ENCODE measurements at regions not wholly inside any gene's neighbourhood (a gene's known extent, or its start where the extent isn't known, plus 50 kb on each side); places are given as distances from the start of the nearest gene placed in this dataset.

GRCh38 chr5:117431091-117431490 is 856.5 kb upstream of the SEMA6A start:
- H4K20me1 ChIP-seq (replicated peaks; ENCODE audit: insufficient read depth) = no peaks in the 10 kb centered on the region
- H3K27me3 ChIP-seq (ENCODE audit: insufficient read depth) = no peaks in the 10 kb centered on the region
- H3K9me3 Mint-ChIP-seq = no peaks in the 10 kb centered on the region
- H3K27me3 Mint-ChIP-seq (ENCODE audit: insufficient read depth, low read depth, poor library complexity) = no peaks in the 10 kb centered on the region
- TF ChIP-seq REST (IDR thresholded peaks at IDR 0.05; ENCODE audit: unreplicated experiment) (no peak), NANOG (IDR thresholded peaks at IDR 0.05; ENCODE audit: borderline replicate concordance) (no peak), POLR2AphosphoS5 (IDR thresholded peaks at IDR 0.05; ENCODE audit: low read depth) (no peak)
- TF ChIP-seq, protein P1, sequence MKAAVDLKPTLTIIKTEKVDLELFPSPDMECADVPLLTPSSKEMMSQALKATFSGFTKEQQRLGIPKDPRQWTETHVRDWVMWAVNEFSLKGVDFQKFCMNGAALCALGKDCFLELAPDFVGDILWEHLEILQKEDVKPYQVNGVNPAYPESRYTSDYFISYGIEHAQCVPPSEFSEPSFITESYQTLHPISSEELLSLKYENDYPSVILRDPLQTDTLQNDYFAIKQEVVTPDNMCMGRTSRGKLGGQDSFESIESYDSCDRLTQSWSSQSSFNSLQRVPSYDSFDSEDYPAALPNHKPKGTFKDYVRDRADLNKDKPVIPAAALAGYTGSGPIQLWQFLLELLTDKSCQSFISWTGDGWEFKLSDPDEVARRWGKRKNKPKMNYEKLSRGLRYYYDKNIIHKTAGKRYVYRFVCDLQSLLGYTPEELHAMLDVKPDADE (IDR thresholded peaks at IDR 0.05) = no peak
- H3K79me2 ChIP-seq (replicated peaks; ENCODE audit: insufficient read depth) = no peaks in the 10 kb centered on the region
- no peak overlapping the region for H3K27ac Mint-ChIP-seq
- no peaks in the 10 kb centered on the region for H3F3A ChIP-seq (replicated peaks; ENCODE audit: low read depth)
- H3K4me3 Mint-ChIP-seq = no peak overlapping the region
- no peaks in the 10 kb centered on the region for H3K36me3 ChIP-seq (ENCODE audit: insufficient read depth)
- H3K4me2 ChIP-seq = no peak overlapping the region
- H2AFZ ChIP-seq = no peak overlapping the region
- H3K4me1 Mint-ChIP-seq = peaks cover 24% of the 10 kb centered on the region
- H3K27ac ChIP-seq (ENCODE audit: low read depth) = no peak overlapping the region
- H3K36me3 Mint-ChIP-seq (ENCODE audit: low read depth) = no peaks in the 10 kb centered on the region
- no peak for DNase-seq (ENCODE audit: low spot score)
- no peak for ATAC-seq
- peaks cover 11% of the 10 kb centered on the region for H3K4me1 ChIP-seq (ENCODE audit: insufficient read depth)
- H3K9me2 ChIP-seq (ENCODE audit: insufficient read depth) = no peaks in the 10 kb centered on the region
- no peak overlapping the region for H3K4me3 ChIP-seq

- H3K9me3 Mint-ChIP-seq = no peaks in the 10 kb centered on the region; the same call in 2 of the 3 replicates
- H3K4me3 Mint-ChIP-seq = no peak overlapping the region
- no peaks in the 10 kb centered on the region for H3F3A ChIP-seq (replicated peaks; ENCODE audit: low read depth)
- TF ChIP-seq REST (IDR thresholded peaks at IDR 0.05; ENCODE audit: unreplicated experiment) (no peak), EZH2 (IDR thresholded peaks at IDR 0.05; ENCODE audit: low read depth, unreplicated experiment) (no peak), ZNF114 (CRISPR knock-in tag; IDR thresholded peaks at IDR 0.05) (no peak), CREB1 (CRISPR knock-in tag; IDR thresholded peaks at IDR 0.05; ENCODE audit: low read depth) (no peak)
Measured at GRCh38 chr5:117425163-117425562, 850.5 kb upstream of the SEMA6A start.

More at GRCh38 chr5:117425163-117425562, 850.5 kb upstream of the SEMA6A start:
- no peaks in the 10 kb centered on the region for H3K79me2 ChIP-seq (replicated peaks; ENCODE audit: insufficient read depth)
- no peak overlapping the region for H3K4me3 ChIP-seq
- ATAC-seq = peak; percentile 85
- Mint-ChIP-seq H3K36me3 (ENCODE audit: low read depth) (peaks cover 4% of the 10 kb centered on the region; the same call in 1 of the 3 replicates), H3K27ac (no peak overlapping the region), H3K4me1 (peaks cover 11% of the 10 kb centered on the region), H3K27me3 (ENCODE audit: insufficient read depth, low read depth, poor library complexity) (no peaks in the 10 kb centered on the region)
- no peaks in the 10 kb centered on the region for H3K36me3 ChIP-seq (ENCODE audit: insufficient read depth)
- H3K27me3 ChIP-seq (ENCODE audit: insufficient read depth) = no peaks in the 10 kb centered on the region
- DNase-seq (ENCODE audit: low spot score) = peak; percentile 54
- H3K4me1 ChIP-seq (ENCODE audit: insufficient read depth) = no peaks in the 10 kb centered on the region; the same call in none of the 2 replicates
- H3K27ac ChIP-seq (ENCODE audit: low read depth) = no peak overlapping the region
- no peak overlapping the region for H2AFZ ChIP-seq
- 0 out of 2 replicates have a peak overlapping the region, but pooled peaks have one; percentile 2 for H3K4me2 ChIP-seq
- no peaks in the 10 kb centered on the region for H4K20me1 ChIP-seq (replicated peaks; ENCODE audit: insufficient read depth)
- no peaks in the 10 kb centered on the region for H3K9me2 ChIP-seq (ENCODE audit: insufficient read depth)

All from GM23338 (cell line).